GM12878 (cell line): ENCODE measurements at regions not wholly inside any gene's neighbourhood (a gene's known extent, or its start where the extent isn't known, plus 50 kb on each side); places are given as distances from the start of the nearest gene placed in this dataset.

Experiments
- ATAC-seq: fragments of 200-7000 bp; cut with Tn5 transposase; 3 replicates; pipeline ENCODE4 v1.9.1; 2020; ENCODE audit warnings: mild to moderate bottlenecking, moderate library complexity
- BruUV-seq: library from RNA; stranded (reverse); fragments of 400-500 nt; replicated peaks from 2 replicates; lab custom pipeline; 2021; lab: Mats Ljungman, UMichigan
- CTCF ChIA-PET: fragments of 300-600 bp; sonication (Branson Sonifier 250); formaldehyde crosslinking; extraction: SDS; loops from one replicate; lab custom pipeline; 2021; ENCODE audit warnings: inconsistent platforms; lab: Yijun Ruan, JAX
- POLR2A ChIA-PET: fragments of 350-600 bp; formaldehyde crosslinking; extraction: SDS; loops from one replicate; lab custom pipeline; 2021; ENCODE audit warnings: inconsistent platforms; lab: Charles Lee
- RAD21 ChIA-PET: fragments of 300-600 bp; sonication (Branson Sonifier 250); formaldehyde crosslinking; loops from one replicate; lab custom pipeline; 2023; ENCODE audit warnings: antibody characterized with exemption; ENCODE audit not compliant: unreplicated experiment; lab: Charles Lee
- SMC1A ChIA-PET: fragments of 300-600 bp; sonication (Branson Sonifier 250); formaldehyde crosslinking; loops from one replicate; lab custom pipeline; 2023; ENCODE audit not compliant: unreplicated experiment, uncharacterized antibody; lab: Charles Lee
- DNase-seq: peaks from one replicate; pipeline ENCODE4 v3.0.0-alpha.2; 2011; ENCODE audit warnings: low read depth, low spot score
- FAIRE-seq: peaks from 3 replicates; lab custom pipeline; 2011; peaks lifted over from hg19 to GRCh38; lab: Jason Lieb, UNC
- H2AFZ ChIP-seq: 2 replicates; pipeline ENCODE4 v1.6.0; 2011; ENCODE audit warnings: low read depth, low read length, control low read depth; ENCODE audit not compliant: control insufficient read depth
- H3K27ac ChIP-seq: 2 replicates; pipeline ENCODE4 v1.5.1; 2011; ENCODE audit warnings: control low read depth; ENCODE audit not compliant: control insufficient read depth, insufficient read depth
- H3K27me3 ChIP-seq, 2 experiments: replicated peaks in 1 of 2; 2 replicates each; pipeline versions ENCODE4 v1.6.0 to v1.6.1; 2011; ENCODE audit warnings: low read length in 1 of 2; ENCODE audit not compliant: control insufficient read depth in 2 of 2, insufficient read depth in 2 of 2
- H3K36me3 ChIP-seq, 2 experiments: 2 replicates each; pipeline ENCODE4 v1.5.1; 2011; ENCODE audit warnings: low read length in 1 of 2; ENCODE audit not compliant: control insufficient read depth in 2 of 2, insufficient read depth in 2 of 2
- H3K4me1 ChIP-seq: 2 replicates; pipeline ENCODE4 v1.6.1; 2011; ENCODE audit warnings: mild to moderate bottlenecking, low read length, moderate library complexity, mixed read lengths; ENCODE audit not compliant: control insufficient read depth, insufficient read depth
- H3K4me2 ChIP-seq: 2 replicates; pipeline ENCODE4 v1.6.0; 2011; ENCODE audit warnings: control low read depth; ENCODE audit not compliant: control insufficient read depth, insufficient read depth
- H3K4me3 ChIP-seq: fragments of 200-600 bp; sonication (generic); 2 replicates; pipeline ENCODE4 v1.5.1; 2016
- H3K79me2 ChIP-seq: 2 replicates; pipeline ENCODE4 v1.6.0; 2011; ENCODE audit warnings: low read length; ENCODE audit not compliant: control insufficient read depth, insufficient read depth
- H3K9ac ChIP-seq: 2 replicates; pipeline ENCODE4 v1.8.0; 2011; ENCODE audit warnings: low read length, control low read depth, mixed read lengths; ENCODE audit not compliant: control insufficient read depth, insufficient read depth
- H3K9me3 ChIP-seq: replicated peaks from 3 replicates; pipeline ENCODE4 v1.5.1; 2011; ENCODE audit warnings: mild to moderate bottlenecking, low read length; ENCODE audit not compliant: control insufficient read depth, insufficient read depth
- H4K20me1 ChIP-seq: 2 replicates; pipeline ENCODE4 v1.6.0; 2011; ENCODE audit not compliant: control insufficient read depth, insufficient read depth
- HDAC2 ChIP-seq: fragments of 200-600 bp; sonication (generic); IDR thresholded peaks from 2 replicates; pipeline ENCODE4 v1.6.1; 2017
- KDM1A ChIP-seq: fragments of 200-600 bp; sonication (generic); IDR thresholded peaks from 2 replicates; pipeline ENCODE4 v1.6.1; 2016; ENCODE audit warnings: borderline replicate concordance
- MXI1 ChIP-seq: fragments of 150-350 bp; IDR thresholded peaks from 2 replicates; pipeline ENCODE4 v1.6.1; 2011; ENCODE audit warnings: low read depth, mild to moderate bottlenecking, inconsistent platforms, low read length, improper control_type of control experiment
- PBX3 ChIP-seq: IDR thresholded peaks from 2 replicates; pipeline ENCODE4 v1.6.1; 2011; ENCODE audit warnings: mild to moderate bottlenecking, low read depth, low read length, moderate library complexity; ENCODE audit not compliant: insufficient replicate concordance
- POLR2AphosphoS5 ChIP-seq: IDR thresholded peaks from 2 replicates; pipeline ENCODE4 v1.6.1; 2011; ENCODE audit warnings: mild to moderate bottlenecking, low read length, inconsistent platforms
- in situ Hi-C: fragments of 300-500 bp; cut with MboI; formaldehyde crosslinking; loops from 9 replicates; pipeline ENCODE4 v1.14.3; 2018; ENCODE audit warnings: mixed read lengths
- intact Hi-C: fragments of 100-400 bp; cut with micrococcal nuclease; formaldehyde crosslinking; loops from one replicate; pipeline ENCODE4 v1.14.2; 2022; ENCODE audit not compliant: unreplicated experiment

DNA sequence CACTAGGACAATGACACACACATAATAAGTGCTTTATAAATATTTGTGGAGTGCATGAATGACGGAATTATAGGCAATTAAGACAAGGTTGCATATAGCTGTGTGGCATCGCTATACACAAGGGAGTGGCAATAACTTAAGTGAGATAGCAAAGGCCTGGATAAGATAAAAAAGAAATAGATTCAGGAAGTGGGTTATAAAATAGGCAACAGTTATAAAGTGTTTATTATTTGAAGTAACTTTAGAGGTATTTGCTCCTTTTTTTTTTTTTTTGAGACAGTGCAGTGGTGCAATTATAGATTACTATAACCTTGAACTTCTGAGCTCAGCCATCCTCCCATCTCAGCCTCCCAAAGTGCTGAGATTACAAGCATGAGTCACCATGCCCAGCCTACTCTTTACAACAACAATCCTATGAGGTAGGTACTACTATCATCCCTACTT lies 75.9 kb upstream of the LOC128125822 start (continued):
- TF ChIP-seq HDAC2 (no peak), MXI1 (no peak)

GRCh38 chr6:63502156-63502555 lies 70.1 kb upstream of the LOC128125822 start:
- H3K27me3 ChIP-seq, result no peaks in the 10 kb centered on the region
- H3K9ac ChIP-seq, result no peak overlapping the region
- H4K20me1 ChIP-seq, result no peaks in the 10 kb centered on the region
- ATAC-seq (no peak), DNase-seq (no peak), FAIRE-seq (no peak)
- in situ Hi-C loops, result no loop called here
- RAD21 ChIA-PET, result interaction anchor here (0.9 kb wide), 1 partner anchor 71 kb away, joined by 3 read pairs; no protein-coding TSS in a partner anchor
- intact Hi-C loops, result no loop called here
- H3K79me2 ChIP-seq, result no peaks in the 10 kb centered on the region
- H3K9me3 ChIP-seq, result no peaks in the 10 kb centered on the region; the same call in 2 of the 3 replicates
- no peaks in the 10 kb centered on the region for H3K36me3 ChIP-seq
- SMC1A ChIA-PET, result interaction anchor here (0.9 to 1.3 kb wide), 3 partner anchors 9 to 149 kb away, joined by 3 read pairs; no protein-coding TSS in a partner anchor
- H3K4me3 ChIP-seq, result no peak overlapping the region
- BruUV-seq, result no TSS peak
- H3K27ac ChIP-seq, result no peak overlapping the region
- H3K4me2 ChIP-seq, result no peak overlapping the region
- POLR2A ChIA-PET, result no interaction called here
- H2AFZ ChIP-seq, result no peak overlapping the region
- CTCF ChIA-PET, result interaction anchor here (4.1 kb wide), 1 partner anchor 149 kb away, joined by 30 read pairs; no protein-coding TSS in a partner anchor
- no peak for TF ChIP-seq KDM1A
- no peak for TF ChIP-seq HDAC2
- no peak for TF ChIP-seq PBX3
- TF ChIP-seq POLR2AphosphoS5, result no peak
- TF ChIP-seq, all 136 proteins: peak for 0
- H3K4me1 ChIP-seq, result peaks cover 24% of the 10 kb centered on the region
